ENCODE measurements at regions not wholly inside any gene's neighbourhood (a gene's known extent, or its start where the extent isn't known, plus 50 kb on each side); places are given as distances from the start of the nearest gene placed in this dataset.

DNA sequence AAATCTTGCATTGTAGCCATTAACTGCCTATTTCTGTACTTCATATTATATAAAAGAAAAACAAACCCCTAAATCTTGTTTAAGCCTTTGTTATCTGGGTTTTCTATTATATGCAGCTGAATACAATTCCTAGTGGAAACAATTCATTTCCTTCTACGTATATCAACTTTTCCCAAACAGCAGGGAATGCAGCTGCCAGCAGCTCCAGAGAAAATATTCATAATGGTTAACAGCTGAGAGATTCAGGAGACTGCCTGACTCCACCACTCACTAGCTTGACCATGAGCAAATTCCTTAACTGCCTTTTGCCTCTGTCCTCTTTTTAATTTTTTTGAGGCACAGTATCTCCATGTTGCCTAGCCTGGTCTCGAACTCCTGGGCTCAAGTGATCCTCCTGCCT is 146.2 kb downstream of the SPATA18 start:
- Histone ChIP-seq H3K9me1 (ENCODE audit: control insufficient read depth, insufficient read depth, low read length) (no peaks in the 10 kb centered on the region), H3K27ac (ENCODE audit: extremely low read depth, low read depth, low read length) (no peak overlapping the region), H3K4me2 (ENCODE audit: insufficient read depth, low read length) (no peak overlapping the region), H4K20me1 (replicated peaks; ENCODE audit: control insufficient read depth, insufficient read depth, low read length) (no peaks in the 10 kb centered on the region), H3K9ac (ENCODE audit: insufficient read depth in 1 of 2, low read depth in 2 of 2, low read length in 2 of 2) (no peak overlapping the region), H3K9me3 (replicated peaks; ENCODE audit: control insufficient read depth, insufficient read depth, low read depth, low read length) (no peaks in the 10 kb centered on the region), H2AFZ (ENCODE audit: low read depth, low read length) (no peak overlapping the region), H3K79me2 (ENCODE audit: control insufficient read depth, insufficient read depth, low read length) (no peaks in the 10 kb centered on the region), H3K4me1 (replicated peaks in 1 of 2; ENCODE audit: control insufficient read depth in 2 of 2, insufficient read depth in 2 of 2, low read length in 2 of 2) (no peaks in the 10 kb centered on the region), H3K36me3 (ENCODE audit: control insufficient read depth, insufficient read depth, low read length) (no peaks in the 10 kb centered on the region), H3K27me3 (ENCODE audit: control insufficient read depth in 2 of 2, insufficient read depth in 2 of 2, low read length in 2 of 2) (no peaks in the 10 kb centered on the region), H3K4me3 (no peak overlapping the region)
- in situ Hi-C loops (cut with MboI) (no loop called here), intact Hi-C loops (cut with micrococcal nuclease) (no loop called here)
- FAIRE-seq (no peak), DNase-seq (ENCODE audit: extremely low read depth in 1 of 4, low spot score in 3 of 4) (no peak), ATAC-seq (no peak)
- TF ChIP-seq ELF4 (CRISPR knock-in tag; IDR thresholded peaks at IDR 0.05), result no peak
- WGBS (ENCODE audit: insufficient coverage, low coverage, missing lambda C conversion rate), result 7% methylated on average over 2 of the region's 2 CpGs
- ChIA-PET POLR2A (no interaction called here), CTCF (ENCODE audit: low intra/inter-chr PET ratio) (no interaction called here)
- no TSS peak for BruUV-seq (replicated peaks)

DNA sequence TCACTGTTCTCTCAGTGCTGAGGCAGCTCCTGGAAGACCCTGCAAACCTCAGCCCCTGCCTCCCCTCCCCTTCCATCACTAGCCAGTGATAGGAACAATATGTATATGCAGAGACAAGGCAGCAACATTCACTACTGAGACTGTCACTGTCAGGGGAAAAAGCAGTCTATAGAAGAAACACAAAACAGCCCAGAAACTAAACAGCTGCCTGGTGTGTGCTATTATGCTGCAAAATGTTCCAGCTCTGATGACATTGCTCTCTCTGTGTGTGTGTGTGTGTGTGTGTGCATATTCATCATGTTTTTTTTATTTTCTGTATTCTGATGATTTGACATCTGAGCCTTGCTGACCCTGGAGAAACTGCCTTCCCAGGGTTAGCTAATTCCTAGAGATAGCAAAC is 147.2 kb downstream of the SPATA18 start:
- in situ Hi-C loops (cut with MboI), result no loop called here
- POLR2A ChIA-PET, result no interaction called here
- ATAC-seq, result no peak
- TF ChIP-seq TRIM28 (IDR thresholded peaks at IDR 0.05) (no peak), ZKSCAN1 (IDR thresholded peaks at IDR 0.05; ENCODE audit: low read depth, low read length) (no peak), SNIP1 (IDR thresholded peaks at IDR 0.05; ENCODE audit: low read depth) (no peak)
- TF ChIP-seq, protein P1, sequence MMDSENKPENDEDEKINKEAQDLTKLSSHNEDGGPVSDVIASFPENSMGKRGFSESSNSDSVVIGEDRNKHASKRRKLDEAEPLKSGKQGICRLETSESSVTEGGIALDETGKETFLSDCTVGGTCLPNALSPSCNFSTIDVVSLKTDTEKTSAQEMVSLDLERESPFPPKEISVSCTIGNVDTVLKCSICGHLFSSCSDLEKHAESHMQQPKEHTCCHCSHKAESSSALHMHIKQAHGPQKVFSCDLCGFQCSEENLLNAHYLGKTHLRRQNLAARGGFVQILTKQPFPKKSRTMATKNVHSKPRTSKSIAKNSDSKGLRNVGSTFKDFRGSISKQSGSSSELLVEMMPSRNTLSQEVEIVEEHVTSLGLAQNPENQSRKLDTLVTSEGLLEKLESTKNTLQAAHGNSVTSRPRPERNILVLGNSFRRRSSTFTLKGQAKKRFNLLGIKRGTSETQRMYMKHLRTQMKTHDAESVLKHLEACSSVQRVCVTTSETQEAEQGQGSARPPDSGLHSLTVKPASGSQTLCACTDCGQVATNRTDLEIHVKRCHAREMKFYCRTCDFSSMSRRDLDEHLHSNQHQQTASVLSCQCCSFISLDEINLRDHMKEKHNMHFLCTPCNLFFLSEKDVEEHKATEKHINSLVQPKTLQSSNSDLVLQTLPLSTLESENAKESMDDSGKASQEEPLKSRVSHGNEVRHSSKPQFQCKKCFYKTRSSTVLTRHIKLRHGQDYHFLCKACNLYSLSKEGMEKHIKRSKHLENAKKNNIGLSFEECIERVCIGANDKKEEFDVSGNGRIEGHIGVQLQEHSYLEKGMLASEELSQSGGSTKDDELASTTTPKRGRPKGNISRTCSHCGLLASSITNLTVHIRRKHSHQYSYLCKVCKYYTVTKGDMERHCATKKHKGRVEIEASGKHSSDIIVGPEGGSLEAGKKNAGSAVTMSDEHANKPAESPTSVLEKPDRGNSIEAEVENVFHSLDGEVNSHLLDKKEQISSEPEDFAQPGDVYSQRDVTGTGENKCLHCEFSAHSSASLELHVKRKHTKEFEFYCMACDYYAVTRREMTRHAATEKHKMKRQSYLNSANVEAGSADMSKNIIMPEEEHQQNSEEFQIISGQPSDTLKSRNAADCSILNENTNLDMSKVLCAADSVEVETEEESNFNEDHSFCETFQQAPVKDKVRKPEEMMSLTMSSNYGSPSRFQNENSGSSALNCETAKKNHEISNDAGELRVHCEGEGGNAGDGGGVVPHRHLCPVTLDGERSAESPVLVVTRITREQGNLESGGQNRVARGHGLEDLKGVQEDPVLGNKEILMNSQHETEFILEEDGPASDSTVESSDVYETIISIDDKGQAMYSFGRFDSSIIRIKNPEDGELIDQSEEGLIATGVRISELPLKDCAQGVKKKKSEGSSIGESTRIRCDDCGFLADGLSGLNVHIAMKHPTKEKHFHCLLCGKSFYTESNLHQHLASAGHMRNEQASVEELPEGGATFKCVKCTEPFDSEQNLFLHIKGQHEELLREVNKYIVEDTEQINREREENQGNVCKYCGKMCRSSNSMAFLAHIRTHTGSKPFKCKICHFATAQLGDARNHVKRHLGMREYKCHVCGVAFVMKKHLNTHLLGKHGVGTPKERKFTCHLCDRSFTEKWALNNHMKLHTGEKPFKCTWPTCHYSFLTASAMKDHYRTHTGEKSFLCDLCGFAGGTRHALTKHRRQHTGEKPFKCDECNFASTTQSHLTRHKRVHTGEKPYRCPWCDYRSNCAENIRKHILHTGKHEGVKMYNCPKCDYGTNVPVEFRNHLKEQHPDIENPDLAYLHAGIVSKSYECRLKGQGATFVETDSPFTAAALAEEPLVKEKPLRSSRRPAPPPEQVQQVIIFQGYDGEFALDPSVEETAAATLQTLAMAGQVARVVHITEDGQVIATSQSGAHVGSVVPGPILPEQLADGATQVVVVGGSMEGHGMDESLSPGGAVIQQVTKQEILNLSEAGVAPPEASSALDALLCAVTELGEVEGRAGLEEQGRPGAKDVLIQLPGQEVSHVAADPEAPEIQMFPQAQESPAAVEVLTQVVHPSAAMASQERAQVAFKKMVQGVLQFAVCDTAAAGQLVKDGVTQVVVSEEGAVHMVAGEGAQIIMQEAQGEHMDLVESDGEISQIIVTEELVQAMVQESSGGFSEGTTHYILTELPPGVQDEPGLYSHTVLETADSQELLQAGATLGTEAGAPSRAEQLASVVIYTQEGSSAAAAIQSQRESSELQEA (IDR thresholded peaks at IDR 0.05; ENCODE audit: low read depth), result no peak

More for the DNA sequence above, 147.2 kb downstream of the SPATA18 start:
- no peak overlapping the region for H3K4me2 ChIP-seq (ENCODE audit: insufficient read depth, low read length)
- H2AFZ ChIP-seq (ENCODE audit: low read depth, low read length), result no peak overlapping the region
- no peak overlapping the region for H3K27ac ChIP-seq (ENCODE audit: extremely low read depth, low read depth, low read length)
- intact Hi-C loops (cut with micrococcal nuclease), result no loop called here
- FAIRE-seq (no peak), DNase-seq (ENCODE audit: extremely low read depth in 1 of 4, low spot score in 3 of 4) (no peak)
- H3K9me3 ChIP-seq (replicated peaks; ENCODE audit: control insufficient read depth, insufficient read depth, low read depth, low read length), result no peaks in the 10 kb centered on the region
- CTCF ChIA-PET (ENCODE audit: low intra/inter-chr PET ratio), result no interaction called here
- no peak overlapping the region for H3K9ac ChIP-seq (ENCODE audit: insufficient read depth in 1 of 2, low read depth in 2 of 2, low read length in 2 of 2)
- no peaks in the 10 kb centered on the region for H3K36me3 ChIP-seq (ENCODE audit: control insufficient read depth, insufficient read depth, low read length)
- no peaks in the 10 kb centered on the region for H3K4me1 ChIP-seq (replicated peaks in 1 of 2; ENCODE audit: control insufficient read depth in 2 of 2, insufficient read depth in 2 of 2, low read length in 2 of 2)
- no TSS peak for BruUV-seq (replicated peaks)
- H3K27me3 ChIP-seq (ENCODE audit: control insufficient read depth in 2 of 2, insufficient read depth in 2 of 2, low read length in 2 of 2), result no peaks in the 10 kb centered on the region
- H3K9me1 ChIP-seq (ENCODE audit: control insufficient read depth, insufficient read depth, low read length), result no peaks in the 10 kb centered on the region
- H3K79me2 ChIP-seq (ENCODE audit: control insufficient read depth, insufficient read depth, low read length), result no peaks in the 10 kb centered on the region
- no peaks in the 10 kb centered on the region for H4K20me1 ChIP-seq (replicated peaks; ENCODE audit: control insufficient read depth, insufficient read depth, low read length)
- H3K4me3 ChIP-seq, result no peak overlapping the region
